ENCODE measurements at regions not wholly inside any gene's neighbourhood (a gene's known extent, or its start where the extent isn't known, plus 50 kb on each side); places are given as distances from the start of the nearest gene placed in this dataset.
"Not testable (repeated sequence)": the region's sequence is repeated elsewhere in the genome, so short reads cannot be mapped to it uniquely, and the experiment has no call there.

- H3K9me3 ChIP-seq (ENCODE audit: control insufficient read depth, insufficient read depth, low read length); H3K27ac ChIP-seq (ENCODE audit: low read depth, low read length); H3K9ac ChIP-seq (ENCODE audit: low read depth, low read length); H3K4me1 ChIP-seq (ENCODE audit: control insufficient read depth, insufficient read depth, low read length); H3K36me3 ChIP-seq (ENCODE audit: control insufficient read depth, insufficient read depth, low read length); H3K4me3 ChIP-seq (ENCODE audit: low read depth, low read length); H3K27me3 ChIP-seq (ENCODE audit: control insufficient read depth, insufficient read depth, low read length): not testable (repeated sequence)
Measured at GRCh38 chrX:140019134-140019533, 53.8 kb upstream of the CXorf66 start.
